ENCODE measurements at regions not wholly inside any gene's neighbourhood (a gene's known extent, or its start where the extent isn't known, plus 50 kb on each side); places are given as distances from the start of the nearest gene placed in this dataset.

GRCh38 chr5:138636398-138636944 lies 61.3 kb upstream of the HSPA9 start:
- TF ChIP-seq POLR2A (IDR thresholded peaks at IDR 0.05) (no peak), CTCF (IDR thresholded peaks at IDR 0.05) (no peak)
